ENCODE measurements at regions not wholly inside any gene's neighbourhood (a gene's known extent, or its start where the extent isn't known, plus 50 kb on each side); places are given as distances from the start of the nearest gene placed in this dataset.

- Histone ChIP-seq H3K36me3 (ENCODE audit: control insufficient read depth in 2 of 2, extremely low read depth in 1 of 2, insufficient read depth in 2 of 2, low read length in 2 of 2) (no peaks in the 10 kb centered on the region), H3K4me1 (ENCODE audit: control insufficient read depth, extremely low read depth, insufficient read depth, low read length) (no peaks in the 10 kb centered on the region), H3K27ac (ENCODE audit: control insufficient read depth, insufficient read depth, low read length) (no peak overlapping the region), H2AFZ (ENCODE audit: control insufficient read depth, low read length) (no peak overlapping the region), H3K4me3 (ENCODE audit: control insufficient read depth in 2 of 3, extremely low read depth in 1 of 3, insufficient read depth in 2 of 3, low read depth in 1 of 3, low read length in 3 of 3) (no peak overlapping the region), H3K4me2 (ENCODE audit: control insufficient read depth, extremely low read depth, insufficient read depth, low read depth, low read length) (no peak overlapping the region), H3K9me3 (ENCODE audit: control insufficient read depth, low read depth, low read length) (no peaks in the 10 kb centered on the region), H3K9me1 (ENCODE audit: control insufficient read depth, extremely low read depth, insufficient read depth, low read length) (no peaks in the 10 kb centered on the region), H3K9ac (ENCODE audit: control insufficient read depth, extremely low read depth, insufficient read depth, low read length) (no peak overlapping the region), H3K27me3 (ENCODE audit: control insufficient read depth, extremely low read depth, insufficient read depth, low read length) (no peaks in the 10 kb centered on the region), H3K79me2 (ENCODE audit: control insufficient read depth, insufficient read depth, low read length) (no peaks in the 10 kb centered on the region), H4K20me1 (ENCODE audit: control insufficient read depth, extremely low read depth, insufficient read depth, low read length) (no peaks in the 10 kb centered on the region)
- dilution Hi-C loops (cut with MboI; ENCODE audit: extremely low pct_ligation_motif_present, low sequenced_read_pairs): no loop called here
- DNase-seq (ENCODE audit: low read depth, low spot score) (no peak), FAIRE-seq (no peak)
- TF ChIP-seq EZH2 (IDR thresholded peaks at IDR 0.05; ENCODE audit: low read length): no peak
- TF ChIP-seq, protein P1, sequence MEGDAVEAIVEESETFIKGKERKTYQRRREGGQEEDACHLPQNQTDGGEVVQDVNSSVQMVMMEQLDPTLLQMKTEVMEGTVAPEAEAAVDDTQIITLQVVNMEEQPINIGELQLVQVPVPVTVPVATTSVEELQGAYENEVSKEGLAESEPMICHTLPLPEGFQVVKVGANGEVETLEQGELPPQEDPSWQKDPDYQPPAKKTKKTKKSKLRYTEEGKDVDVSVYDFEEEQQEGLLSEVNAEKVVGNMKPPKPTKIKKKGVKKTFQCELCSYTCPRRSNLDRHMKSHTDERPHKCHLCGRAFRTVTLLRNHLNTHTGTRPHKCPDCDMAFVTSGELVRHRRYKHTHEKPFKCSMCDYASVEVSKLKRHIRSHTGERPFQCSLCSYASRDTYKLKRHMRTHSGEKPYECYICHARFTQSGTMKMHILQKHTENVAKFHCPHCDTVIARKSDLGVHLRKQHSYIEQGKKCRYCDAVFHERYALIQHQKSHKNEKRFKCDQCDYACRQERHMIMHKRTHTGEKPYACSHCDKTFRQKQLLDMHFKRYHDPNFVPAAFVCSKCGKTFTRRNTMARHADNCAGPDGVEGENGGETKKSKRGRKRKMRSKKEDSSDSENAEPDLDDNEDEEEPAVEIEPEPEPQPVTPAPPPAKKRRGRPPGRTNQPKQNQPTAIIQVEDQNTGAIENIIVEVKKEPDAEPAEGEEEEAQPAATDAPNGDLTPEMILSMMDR (optimal IDR thresholded peaks at IDR 0.05 in 1 of 3, IDR thresholded peaks at IDR 0.05 in 1 of 3, conservative IDR thresholded peaks at IDR 0.05 in 1 of 3; ENCODE audit: extremely low read depth in 1 of 3, insufficient read depth in 2 of 3, low read length in 3 of 3): no peak
These were observed 339.0 kb downstream of the KCNN2 start for GRCh38 chr5:114700823-114701222.

- no peaks in the 10 kb centered on the region for H3K79me2 ChIP-seq (ENCODE audit: control insufficient read depth, insufficient read depth, low read length)
- no peak overlapping the region for H3K4me3 ChIP-seq (ENCODE audit: control insufficient read depth in 2 of 3, extremely low read depth in 1 of 3, insufficient read depth in 2 of 3, low read depth in 1 of 3, low read length in 3 of 3)
- no peak overlapping the region for H3K27ac ChIP-seq (ENCODE audit: control insufficient read depth, insufficient read depth, low read length)
- no peak overlapping the region for H2AFZ ChIP-seq (ENCODE audit: control insufficient read depth, low read length)
- no peaks in the 10 kb centered on the region for H3K9me1 ChIP-seq (ENCODE audit: control insufficient read depth, extremely low read depth, insufficient read depth, low read length)
- H3K27me3 ChIP-seq (ENCODE audit: control insufficient read depth, extremely low read depth, insufficient read depth, low read length): no peaks in the 10 kb centered on the region
- dilution Hi-C loops (cut with MboI; ENCODE audit: extremely low pct_ligation_motif_present, low sequenced_read_pairs): no loop called here
- H3K36me3 ChIP-seq (ENCODE audit: control insufficient read depth in 2 of 2, extremely low read depth in 1 of 2, insufficient read depth in 2 of 2, low read length in 2 of 2): no peaks in the 10 kb centered on the region
- H3K9me3 ChIP-seq (ENCODE audit: control insufficient read depth, low read depth, low read length): no peaks in the 10 kb centered on the region
- TF ChIP-seq, protein P1 (optimal IDR thresholded peaks at IDR 0.05 in 1 of 3, IDR thresholded peaks at IDR 0.05 in 1 of 3, conservative IDR thresholded peaks at IDR 0.05 in 1 of 3; ENCODE audit: extremely low read depth in 1 of 3, insufficient read depth in 2 of 3, low read length in 3 of 3): no peak
- no peak for TF ChIP-seq EZH2 (IDR thresholded peaks at IDR 0.05; ENCODE audit: low read length)
- H3K9ac ChIP-seq (ENCODE audit: control insufficient read depth, extremely low read depth, insufficient read depth, low read length): no peak overlapping the region
- no peak for FAIRE-seq
- no peak overlapping the region for H3K4me2 ChIP-seq (ENCODE audit: control insufficient read depth, extremely low read depth, insufficient read depth, low read depth, low read length)
- no peaks in the 10 kb centered on the region for H3K4me1 ChIP-seq (ENCODE audit: control insufficient read depth, extremely low read depth, insufficient read depth, low read length)
- H4K20me1 ChIP-seq (ENCODE audit: control insufficient read depth, extremely low read depth, insufficient read depth, low read length): no peaks in the 10 kb centered on the region
- no peak for DNase-seq (ENCODE audit: low read depth, low spot score)
These were observed 333.5 kb downstream of the KCNN2 start for GRCh38 chr5:114695292-114695904.
